HG03439 (cell line): ENCODE measurements at regions not wholly inside any gene's neighbourhood (a gene's known extent, or its start where the extent isn't known, plus 50 kb on each side); places are given as distances from the start of the nearest gene placed in this dataset.
A peak's percentile ranks its signal among the peaks of the same experiment; 100 is the strongest.

Experiments
- ATAC-seq: cut with Tn5 transposase; IDR thresholded peaks from one replicate; pipeline ENCODE4 v1.9.1; 2021; ENCODE audit warnings: mild to moderate bottlenecking, moderate library complexity; ENCODE audit not compliant: unreplicated experiment

DNA sequence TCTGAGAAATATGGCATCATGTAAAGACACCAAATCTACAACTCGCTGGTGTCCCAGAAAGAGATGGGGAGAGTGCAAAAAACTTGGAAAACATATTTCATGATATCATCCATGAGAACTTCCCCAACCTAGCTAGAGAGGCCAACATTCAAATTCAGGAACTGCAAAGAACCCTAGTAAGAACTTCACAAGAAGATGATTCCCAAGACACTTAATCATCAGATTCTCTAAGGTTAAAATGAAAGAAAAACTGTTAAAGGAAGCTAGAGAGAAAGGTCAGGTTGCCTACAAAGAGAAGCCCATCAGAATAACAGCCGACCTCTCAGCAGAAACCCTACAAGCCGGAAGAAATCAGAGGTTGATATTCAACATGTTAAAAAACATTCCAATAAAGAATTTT is 95.5 kb upstream of the PRLR start:
- ATAC-seq: no peak

DNA sequence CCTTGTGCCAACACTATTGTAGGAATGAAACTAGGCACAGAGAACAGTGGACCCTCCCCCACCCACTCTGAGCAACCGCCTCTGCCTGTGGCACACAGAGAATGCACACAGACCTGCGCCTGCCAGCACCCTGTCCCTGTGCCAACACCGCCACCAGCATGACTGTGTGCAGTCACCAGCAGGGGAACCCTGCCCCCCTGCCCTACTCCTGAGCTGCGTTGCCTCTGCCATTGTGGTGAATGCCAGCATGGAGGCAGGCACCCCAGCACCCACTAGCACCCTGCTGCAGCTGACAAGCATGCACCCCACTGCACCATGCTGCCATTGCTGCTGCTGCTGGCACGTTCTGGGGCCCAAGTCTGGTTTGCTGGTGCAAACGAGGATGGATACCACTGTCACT is 94.4 kb upstream of the PRLR start:
- no peak for ATAC-seq

DNA sequence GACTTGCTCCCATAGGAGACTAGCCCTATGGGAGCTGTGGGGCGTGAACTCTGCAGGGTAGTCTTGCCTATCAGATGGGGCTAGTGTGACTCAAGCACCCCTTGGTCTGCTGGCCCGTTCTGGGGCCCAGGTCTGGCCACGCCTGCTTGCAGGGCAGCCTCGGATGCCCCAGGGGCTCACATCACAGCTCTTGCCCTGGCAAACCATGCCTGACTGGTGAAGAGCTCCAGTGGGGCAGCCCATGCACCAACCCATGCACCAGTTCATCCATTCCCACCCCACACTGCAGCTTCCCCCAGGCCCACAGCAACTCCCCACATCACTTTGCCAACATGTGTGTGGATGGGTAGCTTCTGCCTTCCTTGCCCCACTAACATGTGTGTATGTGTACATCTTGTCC is 93.9 kb upstream of the PRLR start:
- no peak for ATAC-seq

DNA sequence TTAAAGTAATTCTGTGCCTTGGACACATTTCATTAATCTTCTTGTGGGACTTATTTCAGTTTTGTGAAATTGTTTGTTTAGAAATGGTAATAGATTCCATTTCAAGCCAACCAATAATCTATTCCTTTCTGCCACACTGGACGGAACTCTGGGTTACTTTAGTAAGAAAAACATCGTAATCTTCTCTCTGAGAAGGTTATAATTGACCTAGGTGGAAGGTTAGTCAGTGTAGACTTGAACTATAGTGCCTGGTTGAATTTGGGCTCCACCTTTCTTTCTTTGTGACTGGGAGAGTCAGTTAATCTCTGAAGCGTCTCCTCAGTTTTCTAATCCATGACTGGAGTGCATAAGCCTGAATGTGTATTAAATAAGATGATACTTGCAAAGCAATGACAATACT is 89.7 kb upstream of the PRLR start:
- peak; percentile 29 for ATAC-seq

DNA sequence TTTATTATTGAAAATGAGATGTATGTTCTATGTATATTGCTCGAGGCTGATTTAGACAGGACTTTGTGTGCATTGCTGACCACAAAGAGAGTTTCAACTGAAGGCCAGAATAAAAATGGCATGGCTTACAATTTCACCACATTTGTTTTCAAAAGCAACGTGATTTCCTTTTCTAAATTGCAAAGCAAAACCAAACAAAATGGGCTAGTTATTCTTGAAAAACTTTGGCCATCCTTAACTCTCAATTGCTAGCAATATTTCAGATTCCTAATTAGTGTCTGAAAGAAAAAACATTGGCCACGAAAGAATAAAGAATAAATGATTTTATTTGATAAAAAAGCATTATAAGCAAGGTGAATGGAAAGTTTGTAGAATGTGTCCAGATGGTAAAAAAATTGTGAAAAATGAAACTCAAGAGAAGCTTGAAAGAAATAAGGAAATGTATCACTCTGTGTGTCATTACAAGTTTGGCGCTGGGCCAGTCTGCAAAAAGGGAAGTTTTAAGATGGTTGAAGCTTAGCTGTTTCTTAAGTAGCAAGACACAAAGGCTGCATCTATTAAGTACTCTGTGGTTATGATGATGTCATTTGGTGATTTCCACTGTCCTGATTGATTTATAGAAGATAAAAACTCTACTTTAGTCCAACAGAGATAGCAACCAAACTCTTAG is 89.2 kb upstream of the PRLR start:
- ATAC-seq: peak; percentile 98

DNA sequence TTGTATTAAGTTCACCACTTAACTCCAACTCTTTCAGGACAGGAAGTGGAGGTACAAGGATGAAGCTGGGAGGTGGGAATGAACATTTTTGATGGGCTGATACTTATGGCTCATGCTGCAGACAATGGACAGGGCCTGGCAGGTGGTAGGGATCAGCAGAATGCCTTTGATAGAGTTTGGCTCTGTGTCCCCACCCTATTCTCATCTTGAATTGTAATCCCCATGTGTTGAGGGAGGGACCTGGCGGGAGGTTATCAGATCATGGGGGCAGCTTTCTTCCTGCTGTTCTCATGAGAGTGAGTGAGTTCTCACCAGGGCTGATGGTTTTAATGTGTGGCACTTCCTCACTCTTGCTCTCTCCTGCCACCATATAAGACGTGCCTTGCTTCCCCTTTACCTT is 87.3 kb upstream of the PRLR start:
- ATAC-seq: no peak

DNA sequence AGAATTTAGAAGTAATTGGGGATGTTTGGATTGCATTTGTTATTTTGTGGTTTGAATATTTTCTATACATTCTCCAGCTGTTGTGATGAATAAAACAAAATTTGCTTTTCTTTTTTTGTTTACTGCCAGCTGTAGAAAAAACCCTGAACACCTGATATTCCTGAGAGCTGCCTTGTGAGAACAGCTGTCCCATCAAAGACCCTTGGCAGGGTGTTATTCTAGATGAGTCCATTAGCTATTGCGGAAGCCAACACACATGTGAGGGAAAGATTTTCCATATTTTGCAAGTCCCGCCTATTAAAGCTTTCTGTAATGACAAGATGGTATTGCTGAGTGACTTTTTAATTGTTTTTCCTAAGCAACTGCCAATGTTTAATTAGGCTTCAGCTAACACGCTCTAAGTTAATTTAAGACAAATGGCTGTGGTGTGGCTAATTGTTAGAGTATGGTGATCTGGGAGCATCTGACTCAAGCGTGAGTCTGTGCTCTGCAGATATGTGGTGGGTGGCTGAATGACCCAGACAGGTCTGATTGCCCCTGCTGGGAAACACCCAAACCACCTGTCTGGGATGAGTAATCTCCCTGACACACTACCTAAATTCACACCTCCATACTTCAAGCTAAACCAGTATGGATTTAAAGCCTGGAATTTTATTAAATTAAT is 86.5 kb upstream of the PRLR start:
- no peak for ATAC-seq

DNA sequence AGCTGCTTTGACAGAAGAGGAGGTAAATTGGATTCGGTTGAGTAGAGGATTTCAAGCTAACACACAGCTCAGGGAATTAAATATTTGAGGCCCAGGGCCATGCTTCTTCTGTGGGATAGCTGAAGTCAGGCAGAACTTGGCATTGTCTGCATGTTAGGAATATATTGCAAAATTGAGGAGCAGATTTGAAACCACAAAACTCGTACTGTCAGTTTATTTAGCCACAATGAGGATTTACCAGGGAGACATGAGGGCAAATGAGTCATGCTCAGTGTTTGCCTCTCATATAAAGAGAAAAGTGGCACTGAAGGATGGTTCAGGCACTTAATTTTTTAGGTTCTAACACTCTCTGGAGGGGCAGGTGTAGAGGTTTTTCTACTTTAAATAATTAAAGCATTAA is 83.0 kb upstream of the PRLR start:
- ATAC-seq: no peak

DNA sequence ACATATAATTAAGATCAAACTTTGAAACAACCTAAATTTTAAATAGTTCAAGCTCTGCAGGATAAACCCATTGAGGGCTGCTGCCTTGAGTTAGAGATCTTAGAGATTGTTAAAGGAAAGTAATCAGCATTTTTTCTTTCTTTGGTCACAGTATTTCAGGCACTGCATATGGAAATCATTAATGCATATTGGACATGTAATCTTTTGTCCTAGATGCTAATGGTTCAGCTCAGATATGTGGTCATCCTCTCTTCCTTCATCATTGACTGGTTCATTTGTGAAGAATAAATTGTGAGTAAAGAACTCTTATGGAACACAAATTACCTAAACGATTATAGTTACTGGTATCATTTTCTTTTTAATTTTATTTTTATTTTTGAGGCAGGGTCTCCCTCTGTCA is 82.0 kb upstream of the PRLR start:
- no peak for ATAC-seq

DNA sequence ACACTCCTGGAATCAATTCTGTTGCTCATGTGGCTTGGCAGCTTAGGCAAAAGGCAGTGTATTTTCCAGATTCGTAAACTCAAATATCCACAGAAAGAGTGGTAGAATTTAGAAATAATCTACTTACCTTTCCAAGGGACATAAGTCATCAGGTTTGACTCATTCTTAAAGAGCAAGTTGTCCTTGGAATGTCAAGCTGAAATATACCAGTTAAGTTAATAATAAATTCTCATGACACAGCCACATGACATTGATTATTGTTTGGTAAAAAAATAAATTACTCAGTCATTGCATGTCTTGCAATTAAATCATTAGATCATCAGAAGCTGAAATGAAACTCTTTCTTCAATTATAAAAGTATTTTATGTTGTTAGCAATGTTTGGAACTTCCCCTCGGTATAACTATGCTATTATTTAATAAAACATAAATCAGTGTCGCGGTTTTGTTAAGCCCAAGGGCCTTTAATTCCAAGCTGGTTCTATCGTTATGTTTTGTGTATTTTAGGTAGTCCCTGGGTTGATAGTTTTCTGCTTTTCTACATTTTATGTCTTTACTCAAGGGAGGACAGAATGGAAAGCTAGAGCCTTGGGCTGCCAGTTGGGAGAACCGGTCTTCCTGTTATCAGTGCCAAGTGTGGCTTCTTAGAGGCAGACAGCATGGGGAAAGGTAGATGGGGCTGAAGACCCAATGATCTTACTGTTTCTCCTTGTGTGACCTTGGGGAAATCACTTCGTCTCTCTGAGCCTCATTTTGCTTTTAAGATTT is 79.3 kb upstream of the PRLR start:
- no peak for ATAC-seq

DNA sequence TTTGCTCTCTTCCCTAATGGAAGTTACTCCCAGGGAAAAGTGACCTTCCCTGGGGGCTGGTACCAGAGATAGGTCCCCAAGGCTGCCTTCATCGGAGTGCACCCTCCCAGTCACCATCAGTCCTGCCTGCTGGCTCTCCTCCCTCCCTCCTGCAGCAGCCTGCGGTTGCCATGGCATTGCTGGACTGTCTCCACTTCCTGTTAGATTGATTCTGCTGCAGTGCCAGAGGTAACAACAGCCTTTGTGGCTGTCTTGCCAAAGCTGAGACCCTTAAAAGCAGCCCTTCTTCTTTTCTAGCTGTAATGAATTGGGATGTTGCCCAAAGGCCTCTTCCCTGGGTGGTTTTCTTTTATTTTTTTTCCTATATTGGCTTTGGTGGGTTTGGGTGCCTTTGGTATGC is 78.1 kb upstream of the PRLR start:
- no peak for ATAC-seq

DNA sequence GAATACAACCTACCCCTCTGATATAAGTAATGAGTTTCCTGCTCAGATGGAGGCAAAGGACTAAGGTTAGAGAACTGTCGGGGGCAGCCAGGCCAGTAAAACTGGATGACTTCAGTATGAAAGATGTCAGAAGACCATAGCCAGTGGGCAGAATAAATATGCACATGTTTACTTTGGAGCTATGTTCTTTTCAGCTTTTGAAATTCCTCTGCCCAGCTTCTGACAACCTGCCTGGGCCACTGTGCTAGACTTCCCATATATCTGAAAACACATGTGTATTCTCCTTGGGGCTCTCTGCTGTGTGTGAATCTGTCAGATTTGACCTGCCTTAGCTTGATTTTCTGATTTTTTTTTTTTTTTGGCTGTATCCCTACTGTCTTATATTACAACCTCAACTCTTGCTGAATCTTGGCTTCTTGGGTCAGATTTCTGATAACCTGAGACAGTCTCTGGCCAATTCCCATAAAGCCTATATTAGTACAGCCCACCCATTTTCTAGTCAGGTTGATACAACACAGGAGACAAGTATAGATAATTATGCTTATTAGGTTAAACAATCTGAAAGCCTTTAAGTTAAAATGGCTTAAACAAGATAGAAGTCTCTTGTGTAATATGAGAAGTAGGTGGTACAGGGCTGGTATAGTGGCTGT is 76.6 kb upstream of the PRLR start:
- no peak for ATAC-seq

DNA sequence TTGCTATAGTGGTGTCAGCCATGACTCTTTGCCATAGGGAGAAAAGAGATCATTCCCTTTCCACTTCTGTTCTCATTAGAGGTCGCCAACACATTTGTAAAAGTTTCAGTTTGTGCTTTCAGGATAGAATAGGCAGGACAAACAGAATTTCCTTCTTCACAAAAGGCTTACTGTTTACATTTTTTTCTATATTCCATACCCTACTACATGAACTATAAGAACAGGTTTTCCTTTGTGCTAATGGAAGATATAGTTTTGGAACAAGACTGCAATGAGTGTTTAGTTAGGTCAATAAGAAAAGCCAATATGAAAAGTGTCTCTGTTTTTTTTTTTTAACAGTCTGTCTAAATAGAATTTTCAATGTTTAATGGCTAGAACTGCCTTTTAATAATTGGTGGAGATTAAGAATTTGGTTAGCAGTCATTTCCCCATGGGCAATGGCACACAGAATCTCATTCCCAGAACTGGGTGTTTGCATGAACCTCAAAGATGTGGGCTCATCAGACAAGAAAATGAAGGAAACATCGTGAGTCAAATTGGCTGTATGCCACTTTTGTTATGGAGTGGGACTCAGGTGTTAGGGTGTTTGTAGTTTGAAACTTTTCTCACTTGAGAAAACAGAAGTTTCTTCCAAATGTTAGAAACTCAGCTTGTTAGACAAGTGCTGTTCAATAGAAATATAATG is 75.2 kb upstream of the PRLR start:
- no peak for ATAC-seq

DNA sequence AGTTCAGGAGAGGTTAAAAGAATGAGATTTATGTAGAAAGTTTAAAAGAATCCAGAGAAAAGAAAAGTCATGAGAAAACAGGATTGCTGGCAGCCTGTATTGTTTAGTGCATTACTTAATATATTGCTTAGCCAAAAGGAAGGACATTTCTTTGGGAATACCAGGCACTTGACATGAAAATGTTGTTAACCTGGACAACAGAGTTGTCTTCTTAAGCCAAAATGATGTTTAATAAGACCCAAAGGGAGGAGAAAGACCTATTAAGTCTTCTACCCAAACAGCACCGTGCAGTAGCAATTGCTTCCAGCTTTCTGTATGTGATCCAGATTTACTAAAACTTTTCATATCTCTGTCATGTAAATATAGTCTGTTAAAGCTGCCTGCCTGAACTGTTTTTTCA is 74.0 kb upstream of the PRLR start:
- no peak for ATAC-seq

DNA sequence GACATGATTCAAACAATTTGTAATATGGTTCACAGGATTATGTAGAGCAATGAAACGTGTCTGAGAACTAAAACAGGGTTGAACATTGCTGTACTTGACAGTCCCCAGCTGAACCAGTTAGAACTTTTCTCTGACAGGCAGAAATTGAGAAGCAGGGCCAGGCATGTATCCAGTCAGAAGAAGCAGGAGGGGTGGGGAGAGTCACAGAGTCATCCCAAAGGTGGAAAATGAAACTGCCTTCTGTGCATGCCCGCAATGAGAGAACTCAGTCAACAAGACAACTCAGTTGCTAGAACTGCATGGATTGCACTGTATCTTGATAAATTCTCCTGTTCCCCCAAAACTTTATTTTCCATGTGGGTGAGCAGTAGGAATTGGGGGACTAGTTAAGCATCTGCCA is 72.9 kb upstream of the PRLR start:
- peak; percentile 67 for ATAC-seq

DNA sequence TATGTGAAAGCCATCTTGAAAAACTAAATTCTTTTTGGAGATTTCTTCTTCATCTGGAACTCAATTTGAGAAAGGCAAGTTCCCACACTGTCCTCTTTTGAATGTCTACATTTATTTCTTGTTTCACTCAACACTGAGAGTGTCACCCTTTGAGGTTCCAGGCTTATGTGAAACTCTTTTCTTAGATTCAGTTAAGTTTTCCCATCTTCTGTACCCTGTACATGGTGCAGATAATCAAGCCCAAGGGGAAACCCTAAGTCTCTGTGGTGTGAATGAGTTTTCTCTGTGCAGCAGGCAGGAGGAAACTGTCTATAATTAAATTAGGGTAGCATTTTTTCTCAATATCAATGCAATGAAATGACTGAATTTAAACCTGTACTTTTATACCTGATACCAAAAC is 72.3 kb upstream of the PRLR start:
- ATAC-seq: peak; percentile 82

DNA sequence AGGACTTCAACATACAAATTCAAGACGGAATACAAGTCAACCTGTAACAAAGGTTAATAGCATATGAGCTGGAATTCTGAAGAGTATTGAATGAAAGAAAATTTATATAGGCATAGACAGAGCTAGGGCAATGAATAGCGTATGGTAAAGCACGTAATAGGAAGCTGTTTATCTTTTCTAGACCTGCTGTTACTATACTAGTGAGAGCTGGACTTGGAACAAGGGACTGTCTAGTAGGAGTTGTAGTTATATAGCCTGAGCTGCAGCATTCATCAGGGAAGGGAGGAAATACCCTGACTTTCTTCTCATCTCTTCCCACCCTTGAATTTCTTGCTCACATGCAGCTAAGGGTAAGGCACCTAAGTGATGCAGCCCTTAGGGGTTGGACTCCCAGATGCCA is 67.5 kb upstream of the PRLR start:
- ATAC-seq: no peak

DNA sequence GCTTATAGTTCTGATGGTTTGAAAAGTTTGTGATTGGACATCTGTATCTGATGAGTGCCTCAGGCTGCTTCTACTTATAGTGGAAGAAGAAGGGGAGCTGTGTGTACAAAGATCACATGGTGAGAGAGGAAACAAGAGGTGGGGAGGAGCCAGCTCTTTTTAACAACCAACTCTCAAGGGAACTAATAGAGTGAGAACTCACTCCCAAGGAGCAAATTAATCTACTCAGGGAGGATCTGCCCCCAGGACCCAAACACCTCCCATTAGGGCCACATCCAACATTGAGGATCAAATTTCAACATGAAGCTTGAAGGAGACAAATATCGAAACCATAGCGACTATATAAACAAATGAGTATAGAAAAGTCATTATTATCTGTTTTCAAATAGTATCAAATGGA is 64.7 kb upstream of the PRLR start:
- ATAC-seq: no peak

DNA sequence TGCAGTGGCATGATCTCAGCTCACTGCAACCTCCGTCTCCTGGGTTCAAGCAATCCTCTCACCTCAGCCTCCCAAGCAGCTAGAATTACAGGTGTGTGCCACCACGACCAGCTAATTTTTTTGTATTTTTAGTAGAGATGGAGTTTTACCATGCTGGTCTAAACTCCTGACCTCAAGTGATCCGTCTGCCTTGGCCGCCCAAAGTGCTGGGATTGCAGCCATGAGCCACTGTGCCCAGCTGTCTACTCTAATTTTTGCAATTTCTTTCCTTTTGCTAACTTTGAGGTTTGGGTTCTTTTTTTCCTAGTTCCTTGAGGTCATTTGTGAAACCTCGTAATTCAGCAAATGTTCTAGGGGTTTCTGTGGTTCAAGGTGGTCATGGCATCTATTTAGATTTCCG is 63.7 kb upstream of the PRLR start:
- no peak for ATAC-seq

DNA sequence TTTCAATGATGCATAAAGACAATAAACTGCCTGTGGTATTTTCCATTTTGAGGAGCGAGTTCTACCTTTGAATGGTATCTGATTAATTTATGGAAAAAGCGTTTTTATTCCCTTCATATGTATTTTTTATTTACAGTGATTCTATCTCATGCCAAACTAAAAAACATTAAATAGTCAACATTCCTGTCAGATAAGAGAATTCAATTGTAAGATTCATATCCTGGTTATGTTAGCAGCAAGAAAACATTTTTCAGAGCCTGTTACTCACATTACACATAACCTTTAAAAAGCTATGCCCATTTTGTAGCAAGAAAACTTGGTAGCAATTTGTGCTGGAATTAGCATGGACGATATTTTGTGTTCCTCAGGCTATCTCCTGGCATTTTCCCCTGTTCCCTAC is 55.1 kb upstream of the PRLR start:
- no peak for ATAC-seq

DNA sequence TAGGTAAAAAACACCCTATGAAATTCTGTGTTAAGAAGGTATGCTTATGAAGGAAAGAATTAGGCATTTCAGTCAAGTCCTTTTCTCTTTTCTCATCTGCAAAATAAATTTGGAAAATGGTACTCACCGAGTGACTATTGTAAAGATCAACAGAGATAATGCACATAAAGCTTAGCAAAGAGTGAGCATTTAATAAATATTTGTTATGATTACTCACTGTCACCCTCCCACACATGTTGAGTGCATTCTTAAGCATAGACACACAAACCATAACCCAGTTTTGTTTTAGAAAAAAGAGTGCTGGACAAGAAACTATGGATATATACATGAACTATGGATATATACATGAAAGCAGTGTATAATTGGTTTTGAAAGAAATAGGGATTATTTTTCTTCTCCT is 54.7 kb upstream of the PRLR start:
- no peak for ATAC-seq
